Sigmoid colon (tissue), 6 donors: ENCODE measurements at regions not wholly inside any gene's neighbourhood (a gene's known extent, or its start where the extent isn't known, plus 50 kb on each side); places are given as distances from the start of the nearest gene placed in this dataset.

ENCODE experiments used
- DNase-seq: peaks from one replicate; pipeline ENCODE4 v3.0.0-alpha.2; 2019
- H3K27ac ChIP-seq, 4 donors: fragments of 200-600 bp; sonication (generic); one replicate each; pipeline ENCODE4 v1.5.1; 2016 to 2019; ENCODE audit warnings: mild to moderate bottlenecking in 1 of 4
- H3K27me3 ChIP-seq, 3 donors: fragments of 200-600 bp; sonication (generic); one replicate each; pipeline ENCODE4 v1.5.1; 2019; ENCODE audit warnings: mild to moderate bottlenecking in 1 of 3
- H3K36me3 ChIP-seq, 4 donors: fragments of 200-600 bp; sonication (generic); one replicate each; pipeline ENCODE4 v1.5.1; 2016 to 2019
- H3K4me1 ChIP-seq, 4 donors: fragments of 200-600 bp; sonication (generic); one replicate each; pipeline ENCODE4 v1.5.1; 2017 to 2019
- H3K4me3 ChIP-seq, 4 donors: fragments of 200-600 bp; sonication (generic); one replicate each; pipeline ENCODE4 v1.5.1; 2017 to 2019; ENCODE audit warnings: mild to moderate bottlenecking in 2 of 4, moderate library complexity in 1 of 4
- H3K9me3 ChIP-seq, 4 donors: fragments of 200-600 bp in 3 of 4; sonication (generic) in 3 of 4; one replicate each; pipeline versions ENCODE4 v1.5.1 to v1.6.1; 2013 to 2019
- EP300 ChIP-seq, 4 donors: sonication (generic); formaldehyde crosslinking; IDR thresholded peaks; one replicate each; pipeline ENCODE4 v1.6.1; 2017; ENCODE audit warnings: antibody characterized with exemption in 4 of 4
- POLR2A ChIP-seq, 2 donors: fragments of 450-650 bp; IDR thresholded peaks; one replicate each; pipeline ENCODE4 v1.6.1; 2016; ENCODE audit warnings: antibody characterized with exemption in 2 of 2, mild to moderate bottlenecking in 2 of 2, moderate library complexity in 2 of 2
- POLR2AphosphoS5 ChIP-seq, 4 donors: sonication (generic); formaldehyde crosslinking; IDR thresholded peaks; one replicate each; pipeline ENCODE4 v1.6.1; 2017; ENCODE audit warnings: antibody characterized with exemption in 4 of 4
- WGBS, 2 donors: extraction: QIAGEN DNeasy Blood & Tissue Kit; methylation state at CpG; one replicate each; pipeline ENCODE4 v1.1.7; 2013; 5-methylcytosine and 5-hydroxymethylcytosine counted together
- intact Hi-C: fragments of 100-400 bp; cut with DNase I; formaldehyde crosslinking; loops from one replicate; pipeline ENCODE4 v1.15.1; 2023
- TF ChIP-seq, protein P1 (sequence below), 4 experiments: fragments of 450-650 bp in 3 of 4; fragments of 200-600 bp in 1 of 4; IDR thresholded peaks; one replicate each; pipeline ENCODE4 v1.5.1; 2016 to 2019; ENCODE audit warnings: antibody characterized with exemption in 4 of 4, mild to moderate bottlenecking in 3 of 4, moderate library complexity in 2 of 4
- donor health status: healthy with polysubstance abuse.
- donor health status: healthy.

DNA sequence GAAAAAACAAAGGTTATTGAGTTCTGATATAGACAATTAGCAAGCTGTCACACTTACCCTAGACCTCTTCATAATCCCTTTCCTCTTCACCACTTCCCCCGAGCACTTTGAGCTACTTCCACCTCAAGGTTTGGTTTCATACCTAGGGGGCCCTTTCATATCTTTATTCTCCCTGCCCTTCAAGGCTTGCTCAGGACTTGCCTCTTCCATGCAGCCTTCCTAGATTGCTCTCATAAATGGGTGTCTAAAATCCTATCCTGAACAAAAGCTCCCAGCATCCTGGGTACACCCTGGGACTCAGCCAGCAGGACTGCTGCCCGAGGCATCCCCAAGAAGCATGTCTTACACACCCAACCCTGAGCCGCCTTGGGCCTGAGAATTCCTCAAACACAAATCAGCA, 157.3 kb downstream of the C5orf15 start:
- no peak for TF ChIP-seq POLR2AphosphoS5 (IDR thresholded peaks at IDR 0.05)
- TF ChIP-seq POLR2A (IDR thresholded peaks at IDR 0.05): no peak
- no peak for TF ChIP-seq EP300 (IDR thresholded peaks at IDR 0.05)
- TF ChIP-seq, protein P1, sequence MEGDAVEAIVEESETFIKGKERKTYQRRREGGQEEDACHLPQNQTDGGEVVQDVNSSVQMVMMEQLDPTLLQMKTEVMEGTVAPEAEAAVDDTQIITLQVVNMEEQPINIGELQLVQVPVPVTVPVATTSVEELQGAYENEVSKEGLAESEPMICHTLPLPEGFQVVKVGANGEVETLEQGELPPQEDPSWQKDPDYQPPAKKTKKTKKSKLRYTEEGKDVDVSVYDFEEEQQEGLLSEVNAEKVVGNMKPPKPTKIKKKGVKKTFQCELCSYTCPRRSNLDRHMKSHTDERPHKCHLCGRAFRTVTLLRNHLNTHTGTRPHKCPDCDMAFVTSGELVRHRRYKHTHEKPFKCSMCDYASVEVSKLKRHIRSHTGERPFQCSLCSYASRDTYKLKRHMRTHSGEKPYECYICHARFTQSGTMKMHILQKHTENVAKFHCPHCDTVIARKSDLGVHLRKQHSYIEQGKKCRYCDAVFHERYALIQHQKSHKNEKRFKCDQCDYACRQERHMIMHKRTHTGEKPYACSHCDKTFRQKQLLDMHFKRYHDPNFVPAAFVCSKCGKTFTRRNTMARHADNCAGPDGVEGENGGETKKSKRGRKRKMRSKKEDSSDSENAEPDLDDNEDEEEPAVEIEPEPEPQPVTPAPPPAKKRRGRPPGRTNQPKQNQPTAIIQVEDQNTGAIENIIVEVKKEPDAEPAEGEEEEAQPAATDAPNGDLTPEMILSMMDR (IDR thresholded peaks at IDR 0.05): no peak
- Histone ChIP-seq H3K27me3 (peaks cover 0 to 4% (median 0%) of the 10 kb centered on the region in 3 donors), H3K27ac (no peak overlapping the region), H3K4me3 (no peak overlapping the region), H3K9me3 (no peaks in the 10 kb centered on the region), H3K4me1 (no peaks in the 10 kb centered on the region), H3K36me3 (no peaks in the 10 kb centered on the region)
- intact Hi-C loops: no loop called here
- WGBS, 2 donors: 92 to 95% methylated on average over 3 of the region's 3 CpGs
- DNase-seq: no peak

DNA sequence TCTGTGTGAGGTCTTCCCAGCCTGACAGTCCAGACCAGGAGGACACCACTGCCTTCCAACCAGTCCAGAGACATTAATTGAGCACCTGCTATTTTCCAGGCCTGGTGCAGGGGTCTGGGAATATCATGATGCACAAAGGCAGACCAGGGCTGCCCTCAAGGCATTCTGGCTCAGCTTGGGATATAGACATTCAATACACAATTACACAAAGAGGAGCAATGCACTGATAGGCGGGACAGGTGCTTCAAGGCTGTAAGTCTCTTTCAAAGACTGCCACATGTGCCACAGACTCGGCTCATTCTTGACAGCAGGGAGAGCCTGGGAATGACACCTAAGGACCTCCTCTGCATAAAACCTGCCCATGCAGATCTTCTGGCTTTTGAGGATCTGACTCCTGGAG, 158.6 kb downstream of the C5orf15 start:
- TF ChIP-seq POLR2AphosphoS5 (IDR thresholded peaks at IDR 0.05) (no peak), POLR2A (IDR thresholded peaks at IDR 0.05) (no peak), EP300 (IDR thresholded peaks at IDR 0.05) (no peak)
- TF ChIP-seq, protein P1 (IDR thresholded peaks at IDR 0.05): no peak
- WGBS, 2 donors: 78 to 92% methylated on average over 2 of the region's 2 CpGs

DNA sequence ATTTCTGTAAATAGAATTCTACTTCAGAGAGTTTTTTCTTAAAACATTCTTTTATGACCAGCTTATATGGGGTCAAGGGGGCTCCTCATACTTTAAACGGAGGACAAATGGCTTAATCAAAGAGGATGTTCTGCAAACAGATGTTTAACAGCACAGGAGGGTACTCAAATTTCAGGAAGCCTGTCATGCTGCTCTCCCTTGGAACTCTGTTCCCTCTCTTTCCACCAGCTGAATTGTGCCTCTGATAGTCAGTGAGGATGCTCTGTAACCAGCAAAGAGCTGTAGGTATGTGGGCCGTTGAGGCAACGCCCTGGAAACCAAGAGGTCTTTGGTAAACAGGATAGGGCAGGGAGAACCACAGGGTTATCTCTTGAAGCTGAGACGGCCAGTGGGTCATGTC, 161.1 kb downstream of the C5orf15 start:
- DNase-seq: no peak

More for the DNA sequence above, 158.6 kb downstream of the C5orf15 start:
- Histone ChIP-seq H3K9me3 (no peaks in the 10 kb centered on the region), H3K4me3 (no peak overlapping the region), H3K36me3 (no peaks in the 10 kb centered on the region), H3K27ac (no peak overlapping the region), H3K4me1 (no peaks in the 10 kb centered on the region), H3K27me3 (peaks cover 0 to 4% (median 0%) of the 10 kb centered on the region in 3 donors)
- no peak for DNase-seq
- intact Hi-C loops: no loop called here

DNA sequence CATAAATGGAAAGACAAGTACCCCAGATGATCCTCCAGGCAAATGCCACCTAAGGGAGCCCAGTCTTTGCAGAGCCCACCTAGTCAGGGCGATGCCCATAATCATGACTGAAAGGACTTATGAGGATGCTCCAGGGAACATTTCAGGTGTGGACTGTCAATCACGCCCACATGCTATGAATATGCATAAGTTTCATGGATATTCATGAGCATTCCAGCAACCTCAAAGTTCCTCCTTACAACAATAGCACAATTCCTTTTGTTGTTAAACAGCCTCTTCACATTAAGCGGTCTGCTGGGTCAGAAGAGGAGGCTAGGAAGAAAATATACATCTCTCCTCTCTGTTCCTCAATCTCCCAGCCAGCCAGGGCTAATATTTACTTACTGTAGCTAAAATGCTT, 161.6 kb downstream of the C5orf15 start:
- DNase-seq: no peak
- H3K4me3 ChIP-seq: no peak overlapping the region
- WGBS, 2 donors: 34 to 64% methylated on average over 3 of the region's 3 CpGs
- intact Hi-C loops: no loop called here
- no peak for TF ChIP-seq EP300 (IDR thresholded peaks at IDR 0.05)
- TF ChIP-seq POLR2AphosphoS5 (IDR thresholded peaks at IDR 0.05): no peak
- TF ChIP-seq POLR2A (IDR thresholded peaks at IDR 0.05): no peak
- TF ChIP-seq, protein P1 (IDR thresholded peaks at IDR 0.05): no peak
- H3K27me3 ChIP-seq: no peaks in the 10 kb centered on the region
- no peaks in the 10 kb centered on the region for H3K36me3 ChIP-seq
- no peaks in the 10 kb centered on the region for H3K9me3 ChIP-seq
- no peak overlapping the region for H3K27ac ChIP-seq
- no peaks in the 10 kb centered on the region for H3K4me1 ChIP-seq

More for the DNA sequence above, 161.1 kb downstream of the C5orf15 start:
- Histone ChIP-seq H3K27ac (no peak overlapping the region), H3K4me3 (no peak overlapping the region), H3K9me3 (no peaks in the 10 kb centered on the region), H3K4me1 (no peaks in the 10 kb centered on the region), H3K27me3 (no peaks in the 10 kb centered on the region), H3K36me3 (no peaks in the 10 kb centered on the region)
- TF ChIP-seq EP300 (IDR thresholded peaks at IDR 0.05): no peak
- TF ChIP-seq, protein P1 (IDR thresholded peaks at IDR 0.05): no peak
- no peak for TF ChIP-seq POLR2AphosphoS5 (IDR thresholded peaks at IDR 0.05)
- TF ChIP-seq POLR2A (IDR thresholded peaks at IDR 0.05): no peak
- intact Hi-C loops: no loop called here
- 9 to 31% methylated on average over 4 of the region's 4 CpGs for WGBS, 2 donors
